Fibroblast of the conjunctiva (primary cell): ENCODE measurements at regions not wholly inside any gene's neighbourhood (a gene's known extent, or its start where the extent isn't known, plus 50 kb on each side); places are given as distances from the start of the nearest gene placed in this dataset.
A peak's percentile ranks its signal among the peaks of the same experiment; 100 is the strongest.
"Not testable (repeated sequence)": the region's sequence is repeated elsewhere in the genome, so short reads cannot be mapped to it uniquely, and the experiment has no call there.

Experiments used
- DNase-seq: peaks from one replicate; pipeline ENCODE4 v3.0.0-alpha.2; 2010; ENCODE audit warnings: low read depth

DNA sequence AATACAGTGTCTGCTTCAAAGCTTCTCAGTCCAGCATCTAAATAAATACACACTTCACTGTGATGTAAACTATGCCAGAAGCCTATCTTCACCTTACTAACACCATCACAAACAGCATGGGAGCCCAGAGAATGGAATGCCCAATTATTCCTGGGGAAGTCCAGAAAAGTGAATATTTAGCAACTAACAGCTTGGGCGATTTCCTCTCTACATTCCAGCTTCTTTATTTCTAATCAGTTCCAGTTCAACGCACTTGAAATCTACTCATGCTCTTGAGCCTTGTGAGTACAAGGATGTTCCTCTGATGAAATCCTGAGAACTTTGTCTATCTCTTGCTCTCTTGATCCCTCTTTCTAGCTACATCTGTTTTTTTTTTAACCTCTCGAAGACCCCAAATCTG, 100.4 kb upstream of the C9orf72 start:
- no peak for DNase-seq

DNA sequence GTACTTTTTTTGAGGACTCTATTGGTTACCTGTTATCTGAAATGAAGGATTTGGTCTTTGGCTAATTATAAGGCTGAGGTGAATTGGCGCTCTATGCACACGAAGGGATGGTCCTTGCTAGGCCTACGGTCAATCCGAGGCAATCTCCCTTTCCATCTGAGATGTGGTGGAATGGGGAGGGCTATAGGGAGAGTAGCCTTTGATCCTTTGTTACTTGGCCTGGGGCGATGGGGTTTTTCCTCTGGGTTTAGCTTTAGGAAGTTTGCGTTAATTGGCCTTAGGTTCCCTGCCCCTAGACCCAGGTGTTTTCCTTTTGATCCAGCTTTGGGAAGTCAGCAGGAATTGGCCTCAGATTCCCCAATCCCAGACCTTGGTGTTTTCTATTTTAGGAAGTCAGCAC, 102.1 kb upstream of the C9orf72 start:
- DNase-seq = no peak

DNA sequence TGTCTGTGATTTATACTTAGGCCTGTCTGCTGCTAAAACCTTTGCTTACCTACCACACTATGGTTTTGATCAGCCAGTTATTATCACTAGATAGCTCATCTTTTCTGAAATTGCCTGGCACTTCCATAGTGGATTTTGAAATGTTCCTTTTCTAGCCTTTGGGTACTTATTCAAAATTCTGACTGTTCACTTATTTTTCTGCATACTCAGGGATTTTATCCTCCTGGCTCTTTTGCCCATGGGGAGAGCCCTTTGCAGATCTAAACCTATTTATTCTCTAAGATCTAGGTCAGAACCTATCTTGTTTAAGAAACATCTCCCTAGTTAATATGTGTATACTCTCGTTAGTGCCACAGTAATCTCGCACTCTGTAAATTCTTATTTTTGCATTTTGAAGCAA, 103.5 kb upstream of the C9orf72 start:
- no peak for DNase-seq

DNA sequence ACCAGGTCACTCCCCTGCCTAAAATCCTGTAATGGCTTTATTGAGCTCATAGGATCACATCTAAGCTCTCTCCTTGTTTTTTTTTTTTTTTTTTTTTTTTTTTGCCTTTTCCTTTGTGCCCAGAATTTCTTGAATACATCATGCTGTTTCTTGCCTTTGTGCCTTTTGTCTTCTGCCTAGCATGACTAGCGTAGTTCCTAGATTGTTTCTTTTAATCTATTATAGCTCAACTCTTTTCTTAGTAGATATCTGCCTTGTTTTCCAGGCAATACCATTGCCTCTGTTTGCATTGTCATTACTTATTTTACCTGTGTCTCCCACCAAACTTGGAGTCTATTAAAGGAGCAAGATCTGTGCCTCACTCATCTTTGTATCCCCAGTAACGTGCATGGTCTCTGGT, 106.1 kb upstream of the C9orf72 start:
- no peak for DNase-seq

DNA sequence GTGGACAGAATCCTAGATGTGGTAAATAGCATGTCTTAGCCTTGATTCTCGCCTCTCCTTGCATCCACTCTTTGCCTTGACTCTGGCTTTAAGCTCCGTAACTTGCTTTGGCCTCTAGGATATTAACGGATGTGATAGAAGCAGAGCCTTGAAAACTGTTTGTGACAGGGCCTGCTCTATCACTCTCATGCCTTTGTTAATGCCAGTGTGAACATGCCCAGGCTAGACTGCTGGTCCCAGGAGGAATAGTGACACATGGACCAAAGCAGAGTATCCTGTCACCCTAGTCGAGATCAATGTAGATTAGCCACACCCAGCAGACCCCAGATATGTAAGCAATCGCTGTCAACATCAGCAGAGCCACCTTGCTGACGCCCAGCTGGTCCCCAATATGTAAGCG, 109.9 kb upstream of the C9orf72 start:
- DNase-seq = no peak

DNA sequence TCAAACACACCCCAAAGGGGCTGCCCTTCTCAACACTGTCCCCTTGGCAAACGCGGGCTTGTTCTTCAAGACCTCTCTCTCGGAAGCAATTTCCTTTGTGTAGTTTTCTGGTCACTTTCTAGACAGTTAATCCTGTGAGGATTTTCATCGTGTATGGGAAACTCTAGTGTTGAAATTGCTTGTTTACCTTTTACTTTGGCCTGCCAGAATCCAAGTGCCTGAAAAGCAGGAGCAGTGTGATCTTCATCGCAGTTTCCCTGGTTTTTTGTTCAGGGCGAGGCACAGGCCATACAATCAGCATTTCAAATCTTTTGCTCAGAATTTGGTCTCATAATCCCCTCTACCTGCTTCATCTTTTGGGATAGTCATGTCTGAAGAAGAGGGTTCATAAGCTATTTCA, 115.7 kb upstream of the C9orf72 start:
- DNase-seq = no peak

DNA sequence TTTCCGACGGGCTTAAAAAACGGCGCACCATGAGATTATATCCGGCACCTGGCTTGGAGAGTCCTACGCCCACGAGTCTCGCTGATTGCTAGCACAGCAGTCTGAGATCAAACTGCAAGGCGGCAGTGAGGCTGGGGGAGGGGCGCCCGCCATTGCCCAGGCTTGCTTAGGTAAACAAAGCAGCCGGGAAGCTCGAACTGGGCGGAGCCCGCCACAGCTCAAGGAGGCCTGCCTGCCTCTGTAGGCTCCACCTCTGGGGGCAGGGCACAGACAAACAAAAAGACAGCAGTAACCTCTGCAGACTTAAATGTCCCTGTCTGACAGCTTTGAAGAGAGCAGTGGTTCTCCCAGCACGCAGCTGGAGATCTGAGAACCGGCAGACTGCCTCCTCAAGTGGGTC, 117.5 kb upstream of the C9orf72 start:
- DNase-seq = not testable (repeated sequence)

DNA sequence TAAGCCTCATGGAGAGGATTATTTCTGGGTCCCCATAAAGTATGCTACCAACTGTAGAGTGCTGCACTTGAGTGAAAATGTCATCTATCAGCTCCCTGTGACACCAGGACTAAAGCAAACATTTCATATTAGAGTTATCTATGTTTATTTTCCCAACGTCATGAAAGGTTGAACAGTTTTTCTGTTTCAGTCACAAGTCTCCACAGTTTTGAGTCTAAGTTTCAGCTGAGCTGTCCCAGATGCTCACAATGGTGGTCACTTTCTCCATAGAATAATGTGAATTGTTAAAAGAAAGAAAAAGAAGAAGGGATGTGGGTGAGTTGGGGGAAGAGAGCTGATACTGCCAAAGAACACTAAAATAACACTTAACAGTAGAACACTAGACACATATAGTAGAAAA, 126.3 kb upstream of the C9orf72 start:
- DNase-seq = no peak

DNA sequence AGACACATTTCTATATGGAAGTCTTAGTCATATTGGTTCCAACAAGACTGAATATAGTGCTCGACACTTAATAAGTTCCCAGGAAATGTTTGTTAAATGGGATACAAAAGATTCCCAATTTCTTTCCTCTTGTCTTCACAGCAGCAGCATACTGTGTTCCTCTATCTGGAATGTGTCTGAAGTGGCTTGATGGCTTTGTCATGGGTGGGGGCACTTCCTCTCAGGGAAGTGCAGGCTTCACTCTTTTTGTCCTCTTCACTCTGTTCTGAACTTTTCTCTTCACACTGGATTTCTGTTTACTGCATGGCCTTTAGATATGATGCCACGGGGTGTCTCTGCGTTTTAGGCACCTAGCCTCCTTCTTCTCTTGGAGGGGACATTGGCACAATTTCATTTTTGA, 127.7 kb upstream of the C9orf72 start:
- DNase-seq = no peak

DNA sequence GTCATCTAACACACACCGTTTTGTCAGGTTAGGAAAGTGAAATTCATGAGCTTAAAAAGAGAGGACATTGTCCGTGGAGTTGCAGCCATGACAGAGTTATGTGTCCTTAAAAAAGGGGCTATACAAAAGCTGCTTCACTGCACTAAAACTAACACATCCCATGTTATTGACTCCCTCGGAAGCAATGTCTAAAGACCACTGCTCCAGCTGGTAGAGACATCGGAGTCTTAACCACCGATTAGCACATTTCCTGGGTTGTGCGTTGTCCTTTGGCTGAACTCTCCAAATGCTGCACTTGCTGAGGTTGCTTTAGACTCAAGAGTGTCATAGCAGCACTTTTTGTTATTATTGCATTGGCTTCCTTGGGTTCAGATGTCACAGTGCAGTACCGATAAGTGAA, 128.3 kb upstream of the C9orf72 start:
- DNase-seq = no peak

DNA sequence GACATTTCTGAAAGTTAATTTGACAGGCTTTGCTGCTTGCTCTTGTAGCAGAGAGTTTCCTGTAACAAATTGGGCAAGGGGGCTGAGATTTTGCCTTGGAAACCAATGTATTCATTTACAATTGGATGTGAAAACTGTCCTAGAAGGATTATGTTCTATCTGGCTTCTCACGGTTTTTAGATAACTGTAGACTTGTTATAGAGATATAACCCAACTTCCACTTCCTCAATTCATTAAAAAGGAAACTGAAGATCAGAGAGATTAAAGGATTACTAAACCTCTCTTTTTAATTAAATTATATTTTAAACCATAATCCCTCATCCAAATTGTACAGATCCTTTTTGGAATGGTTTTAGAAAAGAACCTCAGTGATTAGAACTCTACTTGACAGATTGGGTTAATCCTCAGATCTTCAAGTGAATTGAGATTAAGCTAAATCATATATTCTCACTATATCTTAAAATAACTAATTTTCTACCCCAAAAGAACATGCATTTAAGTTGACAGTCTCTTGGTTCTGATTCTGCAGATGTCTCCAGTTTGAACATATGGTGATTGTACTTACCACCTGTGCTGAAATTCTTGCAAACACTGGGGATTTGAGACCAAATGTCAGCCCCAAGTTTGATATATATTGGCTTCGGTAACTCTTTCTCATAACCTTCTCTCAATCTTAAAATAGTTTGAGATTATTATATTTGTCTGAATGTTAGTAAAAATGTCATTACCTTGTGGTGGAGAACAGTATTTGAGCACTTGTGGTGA, 130.1 kb upstream of the C9orf72 start:
- no peak for DNase-seq

DNA sequence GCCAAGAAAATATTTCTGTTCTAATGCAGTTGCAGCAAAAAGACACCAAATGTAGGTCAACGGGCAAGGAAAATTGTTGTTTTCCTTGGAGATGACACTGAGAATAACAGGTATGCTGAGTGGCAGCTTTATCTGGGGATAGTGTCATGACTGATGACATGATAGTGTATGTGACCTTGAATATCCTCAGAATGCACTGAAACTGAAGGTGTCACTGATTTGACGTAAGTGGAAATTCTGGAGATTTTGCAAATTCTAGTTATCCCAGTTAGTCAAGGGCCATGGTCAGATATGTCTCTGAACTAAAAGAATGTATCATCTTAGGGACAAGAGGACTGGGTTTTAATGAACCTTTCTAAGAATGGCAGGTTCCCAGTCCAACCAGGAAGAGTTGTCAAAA, 138.0 kb upstream of the C9orf72 start:
- no peak for DNase-seq

DNA sequence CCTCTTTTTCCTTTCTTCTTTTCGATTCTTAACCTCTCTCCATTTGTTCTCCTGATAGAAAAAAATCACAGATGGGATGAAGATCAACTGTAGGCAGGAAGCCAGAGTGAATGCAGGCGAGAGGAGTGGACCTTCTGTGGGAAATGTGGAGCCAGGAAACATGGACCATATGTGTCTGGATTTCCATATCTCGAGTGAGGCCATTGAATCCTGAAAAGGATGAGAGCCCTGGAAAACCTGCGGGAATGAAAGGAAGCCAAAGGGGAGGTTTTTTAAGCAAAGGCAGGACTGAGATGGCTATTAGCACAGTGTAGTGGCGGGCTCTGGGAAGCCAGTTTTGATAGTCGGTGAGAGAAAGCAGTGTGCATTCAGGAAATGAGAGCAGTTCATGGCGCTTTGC, 139.5 kb upstream of the C9orf72 start:
- no peak for DNase-seq

DNA sequence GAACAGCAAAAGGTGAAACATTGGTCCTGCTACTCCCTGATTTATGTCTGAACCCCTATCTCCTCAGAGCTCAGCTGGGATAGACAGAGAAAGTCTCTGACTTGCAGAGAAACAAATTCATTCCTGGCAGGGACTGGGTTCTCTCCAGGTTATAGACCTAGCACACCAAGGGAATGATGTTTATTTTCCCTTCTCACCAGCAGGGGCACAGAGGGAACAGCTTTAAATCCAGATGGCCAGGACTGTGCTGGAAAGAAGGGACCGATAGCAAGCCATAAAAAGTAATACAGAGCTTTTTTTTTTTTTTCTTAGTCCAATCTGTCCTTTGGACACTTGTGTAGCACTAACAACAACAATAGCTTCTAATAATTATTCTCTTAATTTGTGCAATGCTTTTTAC, 141.1 kb upstream of the C9orf72 start:
- DNase-seq = no peak

DNA sequence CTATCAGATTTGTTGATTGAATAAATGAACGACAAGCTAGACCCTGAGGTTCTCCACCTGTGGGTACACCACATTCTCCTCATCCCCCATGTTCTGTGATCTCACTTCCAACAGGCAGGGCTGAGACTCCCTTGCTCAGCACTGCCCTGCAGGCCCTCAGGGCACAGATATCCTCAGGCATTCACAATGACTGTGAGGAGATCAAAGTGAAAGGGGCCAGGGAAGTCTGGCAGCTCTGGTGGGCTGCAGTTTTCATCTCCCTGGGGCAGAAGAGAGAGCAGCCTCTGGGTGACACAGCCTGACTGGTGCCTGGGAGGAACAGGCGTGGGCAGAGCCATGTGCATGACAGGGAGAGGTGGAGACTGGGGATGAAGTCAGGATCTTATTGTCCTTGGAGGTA, 142.4 kb upstream of the C9orf72 start:
- no peak for DNase-seq

DNA sequence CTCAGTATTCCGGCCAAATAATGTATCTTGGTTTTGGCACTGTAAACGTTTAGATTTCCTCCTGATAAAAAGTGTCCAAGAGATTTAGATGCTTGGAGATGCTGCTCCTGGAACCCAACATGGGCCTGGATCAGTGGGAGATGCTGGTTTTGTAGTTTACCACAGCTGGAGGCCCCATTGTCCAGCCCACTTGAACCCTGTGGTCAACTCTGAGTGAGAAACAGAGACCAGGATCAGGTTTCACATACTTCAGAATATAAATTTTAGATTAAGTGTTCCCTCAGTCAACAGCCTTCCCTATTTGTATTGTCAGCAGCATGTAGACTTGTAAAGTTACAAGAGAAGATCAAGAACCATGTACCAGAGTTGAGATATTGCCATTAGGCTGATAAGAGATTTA, 144.7 kb upstream of the C9orf72 start:
- DNase-seq = no peak

DNA sequence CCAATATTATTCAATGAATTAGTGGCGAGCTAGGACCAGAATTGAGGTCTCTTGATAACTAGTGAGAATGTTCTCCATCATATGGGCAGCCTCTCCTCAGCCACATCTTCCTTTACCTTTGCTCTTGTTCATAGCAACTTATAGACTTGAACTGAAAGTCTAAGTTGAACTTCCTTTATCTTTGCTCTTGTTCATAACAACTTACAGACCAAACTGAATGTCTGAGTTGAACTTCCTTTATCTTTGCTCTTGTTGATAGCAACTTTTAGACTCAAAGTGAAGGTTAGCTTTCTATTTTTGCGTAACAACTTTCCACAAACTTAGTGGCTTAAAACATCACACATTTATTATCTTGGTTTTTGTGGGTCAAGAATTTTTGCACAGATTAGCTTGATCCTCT, 146.4 kb upstream of the C9orf72 start:
- no peak for DNase-seq

DNA sequence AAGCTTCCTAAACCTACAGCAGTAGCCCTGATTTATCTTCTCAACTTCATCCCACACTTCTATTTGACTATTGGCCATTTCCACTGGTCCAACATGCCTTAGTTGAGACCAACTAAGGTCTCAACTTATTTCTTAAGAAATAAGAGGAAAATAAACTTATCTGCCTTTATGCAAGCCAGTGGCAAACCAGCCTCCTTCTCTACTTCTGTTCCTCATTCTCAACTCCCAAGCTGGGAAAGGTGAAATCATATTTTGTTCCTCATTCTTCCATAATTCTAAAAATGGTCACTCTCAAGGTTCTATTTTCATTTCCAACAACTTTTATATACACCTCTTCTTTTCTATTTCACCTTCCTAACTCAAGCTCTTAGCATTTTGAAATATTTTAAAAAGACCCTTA, 149.6 kb upstream of the C9orf72 start:
- DNase-seq = no peak

DNA sequence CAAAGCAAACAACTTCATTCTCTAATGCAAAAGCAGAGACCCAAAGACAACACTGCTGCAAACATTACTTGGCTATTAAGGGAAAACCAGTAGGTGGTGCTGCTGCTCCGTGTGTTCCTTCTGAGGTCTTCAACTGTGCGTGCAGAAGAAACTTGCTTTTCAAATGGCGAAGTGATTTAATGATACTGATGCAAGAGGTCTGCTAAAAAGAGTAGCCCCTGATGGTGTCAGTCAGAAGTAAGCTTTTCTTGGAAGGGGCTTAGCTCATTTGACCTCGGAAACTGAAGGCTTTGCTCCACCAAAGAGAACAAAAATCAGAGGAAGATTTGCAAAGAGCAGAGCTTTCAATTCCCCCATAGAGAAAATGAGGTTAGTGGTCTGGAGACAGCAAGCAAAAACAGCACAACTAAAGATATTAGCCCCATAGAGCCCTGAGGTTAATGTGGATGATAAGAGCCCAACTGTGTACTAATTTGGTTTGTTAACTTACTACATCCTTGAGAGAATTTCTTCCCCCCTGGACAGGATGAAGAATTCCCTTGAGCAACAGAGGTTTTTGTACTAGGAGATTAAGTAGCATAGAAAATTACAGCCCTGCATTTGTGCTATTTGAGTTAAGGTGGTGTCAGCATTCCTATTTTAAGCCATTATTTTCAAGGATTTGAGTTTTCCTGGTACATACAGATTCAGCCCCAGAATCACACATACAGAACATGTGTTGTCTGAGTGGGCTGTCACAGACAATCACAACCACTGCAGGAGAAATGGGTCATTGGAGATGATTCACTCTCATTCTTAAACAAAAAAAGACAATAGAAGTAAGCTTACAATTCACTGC, 153.2 kb upstream of the C9orf72 start:
- DNase-seq = peak; percentile 54

DNA sequence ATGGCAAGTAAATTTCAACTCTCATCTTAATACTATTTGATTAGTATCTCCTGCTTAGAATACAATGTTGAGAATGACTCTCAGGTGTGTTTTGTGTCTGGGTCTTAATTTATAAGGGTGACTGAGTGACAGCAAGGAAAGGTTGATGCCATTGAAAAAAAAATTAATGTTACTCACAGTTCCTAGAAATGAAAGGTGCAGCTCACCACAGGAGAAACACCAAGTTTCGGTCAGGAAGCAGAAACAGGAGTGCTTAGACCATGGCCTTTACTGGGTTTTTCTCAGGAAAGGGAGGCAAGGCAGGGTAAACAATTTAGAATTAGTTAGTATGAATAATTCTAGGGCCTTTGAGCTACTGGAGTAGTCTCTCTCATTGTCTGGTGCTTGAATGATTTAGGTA, 159.2 kb upstream of the C9orf72 start:
- no peak for DNase-seq

DNA sequence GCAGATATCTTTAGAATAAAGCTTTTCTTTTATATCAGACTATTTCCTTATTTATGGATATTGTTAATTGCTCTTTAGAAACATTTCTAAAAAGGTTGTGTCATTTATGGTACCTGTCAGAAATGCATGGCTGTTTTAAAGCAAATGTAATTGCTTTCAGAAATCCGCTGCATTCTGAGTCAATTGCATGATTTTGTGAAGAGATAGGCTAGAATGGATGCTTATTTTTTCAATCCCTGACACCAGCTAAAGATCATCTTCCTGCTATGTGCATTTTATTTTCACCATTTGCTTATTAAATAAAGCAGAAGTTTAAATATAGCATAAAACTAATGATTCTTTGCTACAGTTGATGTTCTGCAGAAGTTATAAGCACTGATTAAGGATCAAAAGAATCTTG, 170.2 kb upstream of the C9orf72 start:
- DNase-seq = no peak

DNA sequence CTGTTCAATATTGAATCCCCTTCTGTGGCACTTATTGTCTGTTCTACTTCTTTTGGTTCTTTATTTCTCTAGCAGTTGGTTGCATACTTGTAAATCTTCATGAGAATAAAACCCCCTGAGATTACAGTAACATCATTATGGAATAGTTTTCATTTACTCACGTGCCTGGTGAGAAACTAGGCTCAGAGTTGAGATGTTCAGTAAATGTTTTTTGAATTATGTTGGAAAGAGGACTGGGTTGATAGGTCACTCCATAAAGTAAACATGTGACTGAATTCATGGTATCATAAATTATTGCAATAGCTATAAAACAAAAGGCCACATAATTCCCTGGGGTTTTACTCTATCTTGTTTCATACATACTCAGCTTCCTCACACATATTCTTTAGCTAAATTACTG, 174.2 kb upstream of the C9orf72 start:
- no peak for DNase-seq

DNA sequence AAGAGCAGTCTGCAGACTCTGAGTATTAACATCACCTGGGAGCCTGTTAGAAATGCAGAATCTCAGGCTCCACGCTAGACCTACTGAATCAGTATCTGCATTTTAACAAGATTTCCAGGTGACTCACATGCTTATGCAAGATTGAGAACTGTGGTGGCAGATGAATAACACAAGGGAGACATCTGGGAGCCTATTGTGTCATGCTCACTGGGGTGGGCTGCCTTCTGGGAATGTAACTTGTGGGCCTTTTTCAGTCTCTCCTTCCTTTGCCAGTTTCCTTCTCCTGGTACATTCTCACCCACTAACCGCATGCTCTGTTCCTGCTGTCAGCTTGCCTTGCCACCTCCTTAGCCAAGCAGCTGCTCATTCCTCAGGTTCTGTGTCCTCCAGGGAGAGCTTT, 176.6 kb upstream of the C9orf72 start:
- DNase-seq = no peak

DNA sequence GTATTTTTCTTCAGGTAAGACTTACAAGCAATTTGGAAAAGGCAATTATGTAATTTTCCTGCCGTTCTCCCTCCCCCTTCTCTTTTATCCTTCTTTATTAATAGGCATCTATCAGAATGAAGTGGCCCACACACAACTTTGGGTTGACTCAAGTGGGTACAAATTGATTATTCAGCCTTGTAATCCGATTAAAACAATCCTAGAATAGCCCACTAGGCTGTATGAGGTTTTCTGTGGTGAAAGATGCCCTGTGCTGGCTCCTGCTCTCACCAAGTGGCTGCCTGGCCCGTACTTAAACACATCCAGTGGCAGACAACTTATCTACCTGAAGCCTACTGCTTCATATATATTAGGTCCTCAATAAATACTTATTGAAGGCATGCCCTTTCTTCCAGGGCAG, 177.3 kb upstream of the C9orf72 start:
- DNase-seq = no peak
